Limb (tissue), 2 donors: ENCODE measurements at regions not wholly inside any gene's neighbourhood (a gene's known extent, or its start where the extent isn't known, plus 50 kb on each side); places are given as distances from the start of the nearest gene placed in this dataset.

Experiments used
- DNase-seq, 2 donors: peaks; one replicate each; pipeline ENCODE4 v3.0.0-alpha.2; 2016; ENCODE audit errors: extremely low spot score in 2 of 2

DNA sequence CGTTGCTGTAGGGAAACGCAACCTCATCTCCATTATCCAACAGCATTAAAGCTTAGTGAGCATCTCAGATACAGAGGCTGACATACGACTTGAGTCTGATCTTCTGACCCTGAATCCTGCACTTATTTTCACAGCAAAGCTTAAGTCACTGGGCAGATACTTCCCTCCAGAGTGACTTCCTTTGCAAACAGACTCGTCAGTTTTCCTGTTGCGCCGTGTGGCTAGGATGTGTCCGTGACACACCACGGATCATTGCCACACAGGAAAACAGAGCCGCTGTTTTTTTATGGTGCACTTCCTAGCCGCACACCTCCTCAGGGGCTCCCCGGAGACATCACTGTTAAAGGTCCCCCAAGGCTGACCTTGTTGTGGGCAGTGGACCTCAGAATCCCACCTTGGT lies 94.9 kb upstream of the MKI67 start:
- DNase-seq = no peak

DNA sequence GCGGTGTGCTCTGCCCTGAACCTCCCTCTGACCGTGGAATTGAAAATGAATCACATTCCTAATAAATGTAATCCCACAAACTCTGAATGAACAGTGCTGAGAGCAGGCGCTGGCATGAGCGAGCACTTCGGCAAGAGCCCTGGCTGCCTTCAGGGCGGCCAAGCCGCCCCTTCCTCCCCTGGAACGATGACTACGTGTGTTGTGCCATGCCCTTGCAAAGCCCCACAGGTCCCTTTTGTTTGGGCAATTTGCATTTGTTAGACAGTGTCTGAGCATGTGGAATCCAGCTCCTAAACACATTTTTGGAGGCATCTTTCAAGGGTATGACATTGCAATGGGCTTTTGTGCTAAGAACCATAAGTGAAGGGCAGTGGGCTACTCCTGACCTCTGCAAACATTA lies 95.6 kb upstream of the MKI67 start:
- no peak for DNase-seq

DNA sequence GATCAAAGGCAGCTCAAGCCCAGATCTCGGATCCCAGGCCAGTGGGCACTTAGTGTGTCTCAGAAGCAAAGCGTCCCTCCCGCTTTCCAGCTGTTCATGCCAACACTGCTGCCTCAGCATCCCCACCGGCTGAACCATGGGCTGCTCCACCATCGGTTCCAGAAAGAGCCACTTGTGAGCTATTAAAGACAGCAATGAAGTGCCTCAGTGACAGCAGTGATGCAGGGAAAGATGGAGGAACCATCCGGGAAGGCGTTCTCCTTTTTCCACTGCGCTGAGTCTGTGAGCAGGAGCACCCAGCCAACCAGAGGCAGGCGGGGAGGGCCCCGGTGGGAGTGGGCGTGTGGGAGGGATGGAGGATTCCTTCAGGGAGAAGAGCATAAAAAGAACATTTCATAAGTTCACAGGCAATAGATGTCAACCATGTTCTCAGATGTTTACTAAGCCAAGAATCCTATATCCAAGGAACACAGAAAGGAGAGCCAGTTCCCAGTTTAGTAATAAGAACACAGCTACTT lies 96.2 kb upstream of the MKI67 start:
- no peak for DNase-seq

DNA sequence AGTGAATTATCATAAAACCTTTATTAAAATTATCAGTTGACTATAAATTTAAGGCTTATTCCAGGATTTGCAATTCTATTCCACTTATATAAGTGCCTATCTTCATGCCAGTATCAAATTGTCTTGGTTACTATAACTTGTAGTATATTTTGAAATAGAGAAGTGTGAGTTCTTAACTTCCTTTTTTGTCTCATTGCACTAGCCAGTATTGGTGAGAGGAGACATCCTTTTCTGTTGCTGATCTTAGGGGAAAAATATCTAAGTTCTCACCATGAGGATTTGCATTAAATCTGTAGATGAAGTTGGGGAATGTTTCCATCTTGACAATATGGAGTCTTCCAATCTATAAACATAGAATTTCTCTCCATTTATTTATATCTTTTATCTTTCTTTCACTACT lies 104.2 kb upstream of the MKI67 start:
- no peak for DNase-seq

DNA sequence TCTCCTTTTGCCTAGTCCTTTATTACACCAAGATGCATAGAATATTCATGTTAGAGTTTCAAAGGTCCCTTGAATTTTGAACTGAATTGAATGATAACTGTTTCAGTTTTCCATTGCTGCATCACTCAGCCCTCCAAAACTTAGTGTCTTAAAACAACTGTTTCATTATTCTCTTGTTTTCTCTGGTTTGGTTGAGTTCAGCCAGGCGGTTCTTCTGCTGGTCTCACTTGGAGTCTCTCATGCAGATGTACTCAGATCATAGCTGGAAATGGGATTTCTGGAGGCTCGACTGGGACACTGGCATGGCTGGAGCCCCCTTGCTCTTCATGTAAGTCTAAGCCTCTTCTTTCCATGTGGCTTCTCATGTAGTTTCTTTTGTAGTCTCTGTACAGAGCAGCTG lies 107.2 kb upstream of the MKI67 start:
- no peak for DNase-seq

DNA sequence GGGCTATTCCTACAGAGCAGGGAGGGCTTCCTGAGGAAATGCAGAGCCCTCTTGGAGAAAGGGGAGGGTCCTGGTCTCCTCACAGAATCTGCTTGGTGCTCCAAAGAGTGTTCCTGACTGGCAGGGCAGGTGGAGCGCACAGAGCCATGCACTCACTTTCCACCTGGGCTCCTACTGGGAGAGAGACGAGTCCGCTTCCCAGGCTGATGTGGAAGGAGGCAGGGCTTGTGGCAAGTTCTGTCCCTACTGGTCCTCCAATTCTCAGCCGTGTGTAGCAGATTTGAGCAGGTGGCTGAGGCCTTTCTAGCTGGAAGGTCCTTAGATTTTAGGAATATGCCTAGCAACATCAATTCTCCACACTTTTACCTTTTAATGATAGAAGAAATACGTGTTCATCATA lies 111.5 kb upstream of the MKI67 start:
- DNase-seq = no peak

DNA sequence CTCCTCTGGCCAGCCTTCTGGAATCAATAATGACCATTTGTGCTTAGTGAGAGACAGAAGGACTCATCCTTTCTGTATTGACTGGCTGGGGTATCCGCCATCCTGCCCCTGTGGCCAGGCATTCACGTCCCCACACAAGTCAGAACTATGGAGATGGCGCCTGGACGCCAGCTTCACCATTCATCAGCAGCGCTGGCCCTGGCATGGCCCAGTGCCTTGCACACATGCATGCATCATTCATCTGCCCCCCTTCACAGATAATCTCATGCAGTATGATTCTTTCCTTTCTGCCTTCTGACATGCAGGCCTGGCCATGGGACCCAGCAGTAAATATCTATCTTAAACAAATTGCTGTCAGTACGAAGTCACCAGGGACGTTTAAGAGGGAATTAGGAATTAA lies 114.8 kb upstream of the MKI67 start:
- no peak for DNase-seq

DNA sequence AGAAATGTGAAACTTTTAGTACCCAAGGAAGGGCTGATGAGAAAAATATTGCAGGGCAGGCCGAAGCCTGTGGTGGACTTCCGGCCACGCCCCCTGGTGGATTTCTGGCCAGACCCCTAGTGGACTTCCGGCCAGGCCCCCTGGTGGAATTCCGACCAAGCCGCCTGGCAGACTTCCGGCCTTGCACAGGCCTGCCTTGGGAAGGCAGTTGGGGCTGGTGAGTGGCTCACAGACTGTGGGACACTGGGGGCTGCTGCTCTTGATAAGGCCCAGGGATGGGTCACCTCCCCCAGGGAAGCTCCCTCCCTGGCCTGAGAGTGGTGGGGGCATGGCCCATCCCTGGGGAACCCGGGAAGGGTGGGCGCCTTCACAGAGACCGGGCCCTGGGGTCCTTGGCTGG lies 116.4 kb upstream of the MKI67 start:
- no peak for DNase-seq

DNA sequence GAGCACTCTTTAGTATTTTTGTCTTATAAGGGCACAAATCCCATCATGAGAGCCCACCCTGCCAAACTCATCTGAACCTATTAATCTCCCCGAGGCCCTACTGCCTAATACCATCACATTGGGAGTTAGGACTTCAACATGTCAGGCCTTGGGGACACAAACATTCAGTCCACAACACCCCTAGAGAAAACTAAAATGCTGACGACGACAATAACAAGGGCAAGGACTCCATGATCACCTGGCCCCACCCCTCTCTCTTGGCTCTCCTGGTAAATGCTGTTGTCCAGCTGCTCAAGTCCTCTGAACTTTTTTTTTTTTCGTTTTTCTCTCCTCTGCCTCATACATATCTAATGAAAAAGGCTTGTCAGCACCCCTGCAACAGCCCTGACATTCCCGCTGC lies 118.8 kb upstream of the MKI67 start:
- DNase-seq = no peak

DNA sequence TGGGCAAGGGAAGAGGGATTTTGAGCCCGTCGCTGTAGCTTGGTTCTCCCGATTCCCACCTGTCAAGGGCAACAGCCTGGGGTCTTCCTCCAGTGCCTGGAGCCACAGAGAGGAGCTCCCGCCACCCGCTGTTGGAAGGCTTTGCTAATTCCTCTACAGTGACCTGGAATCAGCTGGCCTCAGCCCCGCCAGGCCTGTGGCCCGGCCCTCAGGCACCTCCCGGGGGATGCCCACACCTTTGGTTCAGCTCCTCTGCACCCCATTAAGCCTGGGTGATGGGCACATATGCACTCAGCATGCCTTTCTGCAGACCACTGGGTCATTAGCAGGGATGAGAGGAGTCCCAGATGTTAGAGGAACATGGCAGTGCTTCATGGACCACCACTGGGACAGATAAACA lies 121.4 kb upstream of the MKI67 start:
- no peak for DNase-seq

DNA sequence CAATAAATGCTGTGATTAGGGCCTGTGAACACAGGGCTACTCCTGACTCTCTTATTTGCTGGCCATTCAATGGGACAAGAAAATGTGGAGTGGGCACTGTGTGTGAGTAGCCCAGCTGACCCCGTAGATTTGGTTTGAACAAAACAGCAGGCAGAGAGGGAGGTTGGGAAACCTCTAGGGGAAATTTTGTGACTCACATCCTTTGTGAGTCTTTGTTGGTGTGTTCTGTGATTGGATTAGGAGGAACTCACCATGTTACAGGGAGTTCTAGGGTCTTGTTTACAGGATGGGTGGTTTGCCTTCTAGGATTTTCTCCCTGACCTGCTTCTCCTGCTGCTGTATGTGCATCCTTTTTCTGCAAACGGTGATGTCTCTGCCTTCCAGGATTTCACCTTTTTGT lies 128.3 kb upstream of the MKI67 start:
- DNase-seq = no peak

DNA sequence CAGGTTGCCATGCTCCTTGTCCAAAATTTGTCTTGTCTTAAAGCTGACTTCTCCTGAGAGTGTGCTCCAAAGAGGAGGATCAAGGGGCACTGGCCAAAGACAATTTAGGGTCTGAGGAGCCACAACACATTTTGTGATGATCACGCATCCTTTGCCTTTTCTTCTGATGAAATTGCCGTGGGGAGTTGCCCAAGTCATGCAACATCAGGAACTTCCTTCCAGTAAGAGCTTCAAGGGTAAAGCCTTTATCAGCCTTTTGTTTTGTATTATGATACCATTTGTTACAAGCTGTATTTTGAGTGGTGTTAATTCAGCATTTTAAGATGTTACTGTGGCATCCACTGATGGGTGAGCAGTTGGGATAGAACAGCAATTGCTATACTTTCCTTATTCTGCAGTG lies 131.2 kb upstream of the MKI67 start:
- no peak for DNase-seq

DNA sequence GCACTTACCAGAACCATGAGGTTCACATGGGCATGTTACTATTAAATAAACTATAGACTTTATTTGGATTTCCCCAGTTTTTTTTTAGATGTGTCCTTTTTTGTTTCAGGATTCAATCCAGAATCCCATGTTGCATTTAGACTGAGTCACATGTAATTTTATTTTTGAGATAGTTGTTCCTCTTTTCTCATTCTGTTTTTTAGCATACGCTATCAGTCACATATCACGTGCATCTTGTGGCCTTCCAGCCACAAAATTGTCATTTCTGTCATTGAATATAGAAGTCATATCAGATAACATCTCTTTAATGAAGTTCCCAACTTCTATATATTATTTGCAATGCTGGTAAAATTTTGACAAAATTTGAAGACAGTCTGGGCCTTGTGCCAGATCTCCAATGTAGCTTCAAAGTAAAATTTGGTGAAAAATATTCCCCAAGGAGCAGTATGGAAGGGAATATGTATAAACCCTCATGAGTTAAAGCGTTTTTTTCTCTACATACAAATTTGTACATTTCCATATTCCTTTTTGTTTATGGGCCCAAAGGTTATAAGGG lies 132.3 kb upstream of the MKI67 start:
- no peak for DNase-seq

DNA sequence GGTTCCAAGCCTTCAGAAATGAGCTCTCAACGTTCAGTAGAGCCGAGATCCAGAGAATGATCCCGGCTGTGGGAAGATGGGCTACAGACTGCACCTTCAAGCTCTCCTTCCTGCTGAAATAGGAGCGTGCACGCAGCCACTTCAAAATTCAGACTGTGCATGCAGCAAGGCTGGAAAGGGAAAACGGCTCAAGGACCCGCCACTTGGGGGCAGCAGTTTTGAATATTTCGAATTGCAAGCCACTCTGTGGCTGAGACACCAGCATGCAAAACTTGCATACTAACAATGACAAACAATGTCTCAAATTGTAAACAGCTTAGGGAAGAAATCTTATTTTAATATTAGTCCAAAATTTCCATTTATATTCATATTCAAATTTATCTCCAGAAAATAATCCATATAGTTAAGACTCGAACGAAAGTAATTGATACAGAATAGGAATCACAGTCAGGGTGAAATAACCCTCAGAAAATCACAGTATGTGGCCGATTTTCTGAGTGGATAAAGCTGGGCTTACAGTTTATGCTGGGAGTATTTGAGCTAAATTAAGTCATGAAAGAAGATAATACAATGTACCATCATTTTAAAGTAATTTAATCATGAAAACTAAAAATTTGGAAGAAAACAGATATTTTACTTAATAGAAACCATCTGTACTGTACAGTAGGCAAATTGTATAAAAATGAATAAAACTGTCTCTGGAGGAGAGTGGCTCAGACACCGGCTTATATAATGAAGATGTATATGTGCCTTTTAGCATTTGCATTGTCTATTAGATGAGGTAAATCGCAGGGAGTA lies 137.9 kb upstream of the MKI67 start:
- peak; percentile 79 to 87 for DNase-seq

DNA sequence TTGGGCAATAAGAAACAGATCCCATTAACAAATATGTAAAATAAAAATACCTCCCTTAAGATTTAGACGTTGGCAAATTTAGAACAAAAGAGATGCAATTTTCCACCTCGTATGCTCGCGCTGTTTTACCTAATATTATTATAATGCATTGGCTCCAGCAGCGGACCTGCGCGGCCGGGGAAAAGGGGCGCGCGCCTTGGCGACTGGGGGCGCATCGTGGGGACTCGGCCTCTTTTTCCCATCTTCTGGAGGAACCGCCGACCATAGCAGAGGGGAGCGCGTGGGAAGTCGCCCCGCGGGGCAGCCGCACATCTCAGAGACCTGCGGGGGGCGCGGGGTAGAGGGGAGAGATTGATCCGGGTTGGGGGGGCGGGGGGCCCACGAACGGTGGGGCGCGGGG lies 139.4 kb upstream of the MKI67 start:
- no peak for DNase-seq

DNA sequence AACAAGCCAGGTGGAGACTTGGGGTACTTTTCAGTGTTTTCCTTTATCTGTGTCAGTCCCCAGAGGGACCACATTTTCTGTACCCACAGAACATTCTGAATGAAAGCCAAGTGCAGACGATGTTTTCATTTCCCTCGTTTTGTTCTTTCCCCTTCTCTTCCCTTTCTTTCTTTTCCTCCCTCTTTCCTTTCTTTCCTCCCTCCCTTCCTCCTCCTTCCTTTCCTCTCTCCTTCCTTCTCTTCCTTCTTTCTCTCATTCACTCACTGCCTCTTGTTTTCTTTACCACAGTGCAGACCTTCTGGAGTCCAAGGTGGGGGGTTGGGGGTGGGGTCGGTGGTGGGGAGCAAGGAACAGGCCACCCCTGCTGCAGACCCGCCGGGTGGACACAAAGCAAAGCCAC lies 141.4 kb upstream of the MKI67 start:
- DNase-seq = no peak

DNA sequence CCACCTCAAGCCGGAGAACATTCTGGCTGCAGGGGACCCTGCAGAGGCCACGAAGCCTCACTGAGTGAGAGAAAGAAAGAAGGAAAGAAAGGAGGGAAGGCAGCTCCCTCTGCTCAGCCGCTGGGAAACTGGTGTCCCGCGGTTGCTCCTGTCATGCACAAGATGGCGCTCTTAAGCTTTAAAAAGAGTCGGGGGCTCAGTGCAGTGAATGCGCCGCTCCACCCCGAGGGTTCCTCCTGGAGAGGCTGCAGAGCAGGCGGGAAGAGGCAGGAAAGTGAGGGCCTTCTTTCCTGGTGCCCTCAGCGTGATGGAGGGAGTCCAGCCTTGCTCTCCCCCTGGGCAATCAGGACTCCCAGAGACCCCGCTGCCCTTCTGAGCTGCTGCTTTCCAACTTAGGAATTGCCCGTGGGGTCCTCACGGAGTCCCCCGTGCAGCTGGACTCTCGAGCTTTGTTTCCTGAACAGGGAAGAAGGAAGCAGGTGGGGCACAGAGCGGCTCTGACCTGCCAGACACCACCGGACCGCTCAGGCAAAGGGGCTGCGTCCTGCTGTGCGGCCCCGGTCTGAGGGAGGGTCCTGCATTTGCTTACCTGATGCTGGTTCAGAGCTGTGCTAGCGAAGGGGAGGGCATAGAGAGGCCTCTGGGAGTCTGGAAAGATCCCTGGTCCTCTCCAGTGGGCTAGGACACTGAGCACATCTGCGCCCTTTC lies 141.9 kb upstream of the MKI67 start:
- peak; percentile 88 to 91 for DNase-seq

DNA sequence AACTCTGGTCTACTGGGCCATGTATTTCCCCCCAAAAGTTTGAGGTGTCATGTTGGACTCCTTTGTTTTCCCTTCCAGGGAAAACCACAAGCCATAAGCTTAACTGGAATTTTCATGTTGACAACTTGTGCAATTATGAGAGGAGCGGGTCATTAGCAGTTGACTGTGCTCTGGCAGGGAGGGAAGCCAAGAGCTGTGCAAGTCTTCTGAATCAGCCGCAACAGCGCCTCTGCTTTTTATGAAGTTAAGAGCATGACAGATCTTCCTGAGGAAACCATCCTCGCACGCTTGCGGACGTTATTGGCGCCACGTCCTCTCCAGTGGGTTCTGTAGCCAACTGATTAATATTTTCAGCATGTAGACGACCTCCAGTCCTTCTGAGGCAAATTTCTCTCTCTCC lies 148.7 kb upstream of the MKI67 start:
- DNase-seq = peak; percentile 60 to 80

DNA sequence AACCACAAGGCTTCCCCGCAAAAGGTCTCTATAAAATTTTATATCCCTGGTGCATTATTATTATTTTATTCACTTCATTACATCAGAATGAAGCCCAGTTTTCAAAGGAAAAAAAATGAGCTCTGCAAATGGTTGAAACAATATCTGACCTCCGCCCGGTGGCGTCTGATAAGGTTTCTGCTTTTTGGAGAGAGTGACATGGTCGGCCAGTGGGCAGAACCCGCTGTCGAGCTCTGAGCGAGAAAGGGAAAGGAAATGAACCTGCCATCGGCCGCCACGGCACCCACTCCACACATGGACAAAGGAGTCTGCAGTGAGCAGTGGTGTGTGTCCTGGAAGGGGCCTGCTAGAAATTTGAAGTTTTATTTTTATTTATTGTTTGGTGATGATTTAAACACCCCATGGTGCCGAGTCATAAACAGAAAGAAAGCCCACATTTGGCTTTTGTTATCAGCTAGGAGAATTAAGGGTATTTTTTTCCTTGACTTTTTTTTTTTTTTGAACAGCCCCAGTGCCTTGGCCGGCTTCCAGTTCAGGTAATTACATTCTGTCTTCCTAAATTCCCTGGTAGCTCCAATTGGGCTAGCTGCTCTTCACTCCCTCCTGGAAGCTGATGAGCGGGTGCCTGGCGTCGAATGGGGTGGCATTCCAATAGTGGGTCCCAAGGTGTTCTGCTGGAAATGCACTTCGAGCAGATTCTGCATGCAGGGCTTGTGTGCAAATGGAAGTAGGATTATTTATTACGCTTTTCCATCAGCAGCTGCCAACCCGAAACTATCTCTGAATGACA lies 149.4 kb upstream of the MKI67 start:
- DNase-seq = no peak

DNA sequence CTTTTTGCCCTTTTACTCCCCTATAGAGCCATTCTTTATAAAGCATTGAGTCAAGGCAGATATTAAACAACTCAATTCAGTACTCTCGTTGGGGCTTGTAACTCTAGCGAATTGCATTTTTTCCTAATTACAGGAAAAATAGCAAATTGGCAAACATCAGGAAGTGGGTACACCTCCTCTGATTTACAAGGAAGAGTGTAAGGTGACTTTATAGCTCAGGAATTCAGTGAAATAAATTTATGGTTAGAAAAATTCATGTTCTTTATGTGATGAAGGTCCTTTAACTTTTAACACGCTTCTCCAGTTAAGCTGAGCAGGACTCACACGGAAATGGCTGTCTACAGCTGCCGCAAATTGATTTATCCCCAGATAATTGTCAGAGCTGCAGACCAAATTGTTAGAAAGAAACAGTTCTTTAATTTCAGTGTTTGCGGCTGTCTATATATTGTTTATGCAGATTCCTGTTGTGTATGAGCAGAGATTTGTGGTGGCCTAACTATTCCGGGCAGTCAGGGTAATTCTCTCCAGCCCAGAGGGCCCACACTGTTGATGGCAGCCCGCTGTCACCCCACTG lies 151.1 kb upstream of the MKI67 start:
- no peak for DNase-seq

DNA sequence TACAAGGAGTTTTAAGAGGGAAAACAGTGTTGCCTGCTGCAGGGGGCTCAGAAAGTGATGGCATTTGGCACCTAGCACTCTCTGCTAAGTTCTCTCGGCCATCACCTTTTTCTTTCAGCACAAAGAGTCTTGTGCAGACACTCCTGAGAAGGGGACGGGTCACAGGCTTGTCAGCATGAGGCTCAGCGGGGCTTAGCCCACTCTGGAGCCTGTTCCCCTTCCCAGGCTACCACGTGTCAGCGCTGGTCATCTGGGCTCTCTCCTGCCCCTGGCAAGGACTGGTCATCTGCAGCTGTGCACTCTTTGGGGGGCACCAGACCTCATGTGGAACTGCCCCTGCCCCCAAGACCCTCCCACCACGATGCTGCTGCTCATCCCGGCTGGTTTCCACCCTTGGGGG lies 152.1 kb upstream of the MKI67 start:
- no peak for DNase-seq

DNA sequence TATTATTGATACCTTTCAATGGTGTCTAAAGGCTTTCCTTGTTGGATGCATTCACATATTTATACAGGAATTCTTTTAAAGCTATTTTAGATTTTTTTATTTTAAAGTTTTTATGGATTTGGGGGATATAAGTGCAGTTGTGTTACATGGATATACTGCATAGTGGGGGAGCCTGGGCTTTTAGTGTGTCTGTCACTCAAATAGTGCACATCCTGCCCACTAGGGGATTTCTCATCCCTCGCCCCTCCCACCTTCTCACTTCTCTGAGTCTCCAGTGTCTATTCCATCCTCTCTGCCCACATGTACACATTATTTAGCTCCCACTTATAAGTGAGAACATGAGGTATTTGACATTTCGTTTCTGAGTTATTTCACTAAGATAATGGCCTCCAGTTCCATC lies 154.0 kb upstream of the MKI67 start:
- DNase-seq = no peak
